H1 (cell line): ENCODE measurements at regions not wholly inside any gene's neighbourhood (a gene's known extent, or its start where the extent isn't known, plus 50 kb on each side); places are given as distances from the start of the nearest gene placed in this dataset.

ENCODE experiments used
- CTCF ChIA-PET: fragments of 300-600 bp; sonication (Branson Sonifier 250); formaldehyde crosslinking; loops from one replicate; lab custom pipeline; 2021; ENCODE audit not compliant: partially characterized antibody; lab: Charles Lee
- POLR2A ChIA-PET: fragments of 300-600 bp; sonication (Branson Sonifier 250); formaldehyde crosslinking; loops from one replicate; lab custom pipeline; 2021; ENCODE audit warnings: inconsistent platforms; ENCODE audit not compliant: partially characterized antibody; lab: Charles Lee
- DNase-seq, 2 experiments: peaks; one replicate each; pipeline versions ENCODE4 v3.0.0 to v3.0.0-alpha.2; 2010 to 2022; ENCODE audit warnings: low spot score in 2 of 2, low read depth in 1 of 2, mixed read lengths in 1 of 2
- FAIRE-seq: peaks from 2 replicates; lab custom pipeline; 2011; peaks lifted over from hg19 to GRCh38; lab: Jason Lieb, UNC
- H2AFZ ChIP-seq: 2 replicates; pipeline ENCODE4 v1.8.1; 2012; ENCODE audit warnings: low read length, inconsistent platforms
- H2AK5ac ChIP-seq: 2 replicates; pipeline ENCODE4 v1.6.1; 2013; ENCODE audit warnings: low read depth, low read length
- H2BK120ac ChIP-seq: replicated peaks from 2 replicates; pipeline ENCODE3; 2013; ENCODE audit warnings: low read depth, low read length, inconsistent platforms
- H2BK12ac ChIP-seq: 2 replicates; pipeline ENCODE4 v1.6.1; 2013; ENCODE audit warnings: low read depth, low read length
- H2BK15ac ChIP-seq: 2 replicates; pipeline ENCODE4 v1.6.1; 2013; ENCODE audit warnings: low read length
- H2BK20ac ChIP-seq: 2 replicates; pipeline ENCODE4 v1.6.1; 2013; ENCODE audit warnings: low read length
- H2BK5ac ChIP-seq: 2 replicates; pipeline ENCODE4 v1.6.1; 2013; ENCODE audit warnings: low read depth, low read length
- H3K14ac ChIP-seq: 2 replicates; pipeline ENCODE4 v1.6.1; 2013; ENCODE audit warnings: inconsistent platforms; ENCODE audit not compliant: insufficient read length
- H3K18ac ChIP-seq: 2 replicates; pipeline ENCODE4 v1.6.1; 2013; ENCODE audit warnings: low read length; ENCODE audit errors: extremely low read depth
- H3K23ac ChIP-seq: 2 replicates; pipeline ENCODE4 v1.6.1; 2013; ENCODE audit warnings: inconsistent platforms; ENCODE audit not compliant: insufficient read length
- H3K23me2 ChIP-seq: 2 replicates; pipeline ENCODE4 v1.6.1; 2013; ENCODE audit warnings: low read depth, low read length
- H3K27ac ChIP-seq: 2 replicates; pipeline ENCODE4 v1.6.1; 2011; ENCODE audit warnings: low read depth, low read length, inconsistent platforms
- H3K27me3 ChIP-seq, 4 experiments: replicated peaks in 1 of 4; 1 replicate in 1 of 4; 2 replicates in 3 of 4; pipeline versions ENCODE4 v1.6.1 to v1.8.1; 2011 to 2013; ENCODE audit warnings: low read length in 3 of 4, mild to moderate bottlenecking in 3 of 4, inconsistent platforms in 2 of 4, mixed read lengths in 2 of 4, moderate library complexity in 1 of 4; ENCODE audit not compliant: control insufficient read depth in 3 of 4, insufficient read depth in 3 of 4; ENCODE audit errors: extremely low read depth in 1 of 4
- H3K36me3 ChIP-seq, 4 experiments: 2 replicates each; pipeline versions ENCODE4 v1.6.1 to v1.8.1; 2011 to 2013; ENCODE audit warnings: mild to moderate bottlenecking in 4 of 4, low read length in 3 of 4, moderate library complexity in 2 of 4, control low read depth in 1 of 4, inconsistent platforms in 1 of 4; ENCODE audit not compliant: insufficient read depth in 4 of 4, control insufficient read depth in 2 of 4
- H3K4ac ChIP-seq: replicated peaks from 2 replicates; pipeline ENCODE3; 2013; ENCODE audit warnings: low read length, low read depth, mixed read lengths, inconsistent platforms; ENCODE audit not compliant: insufficient read length
- H3K4me1 ChIP-seq, 4 experiments: replicated peaks in 1 of 4; 1 replicate in 1 of 4; 2 replicates in 3 of 4; pipeline versions ENCODE4 v1.6.1 to v1.8.1; 2011 to 2013; ENCODE audit warnings: low read length in 3 of 4, inconsistent platforms in 2 of 4, mixed read lengths in 1 of 4; ENCODE audit not compliant: insufficient read depth in 4 of 4, control insufficient read depth in 3 of 4
- H3K4me2 ChIP-seq, 2 experiments: 2 replicates each; pipeline versions ENCODE4 v1.6.1 to v1.8.1; 2011 to 2013; ENCODE audit warnings: low read depth in 2 of 2, low read length in 2 of 2, control low read depth in 1 of 2, inconsistent platforms in 1 of 2, mild to moderate bottlenecking in 1 of 2; ENCODE audit not compliant: insufficient read depth in 1 of 2
- H3K4me3 ChIP-seq, 4 experiments: fragments of 200-600, 300-600 bp in 1 of 4; sonication (generic), shearing (Covaris generic), sonication (Bioruptor Twin) in 1 of 4; 2 replicates each; pipeline versions ENCODE4 v1.5.1 to v1.8.1; 2011 to 2016; ENCODE audit warnings: low read length in 4 of 4, low read depth in 3 of 4, control low read depth in 2 of 4, inconsistent platforms in 2 of 4, mild to moderate bottlenecking in 2 of 4, mixed read lengths in 1 of 4, moderate library complexity in 1 of 4; ENCODE audit not compliant: insufficient read depth in 2 of 4; ENCODE audit errors: extremely low read depth in 1 of 4
- H3K56ac ChIP-seq: replicated peaks from 2 replicates; pipeline ENCODE3; 2013; ENCODE audit warnings: low read depth, mild to moderate bottlenecking, mixed read lengths, low read length, inconsistent platforms; ENCODE audit not compliant: insufficient read length
- H3K79me1 ChIP-seq: 2 replicates; pipeline ENCODE4 v1.6.1; 2013; ENCODE audit warnings: low read depth, low read length, control low read depth
- H3K79me2 ChIP-seq, 2 experiments: 2 replicates each; pipeline versions ENCODE4 v1.6.1 to v1.8.1; 2012 to 2013; ENCODE audit warnings: low read length in 2 of 2, mild to moderate bottlenecking in 2 of 2, inconsistent platforms in 1 of 2; ENCODE audit not compliant: insufficient read depth in 2 of 2, control insufficient read depth in 1 of 2
- H3K9ac ChIP-seq, 4 experiments: replicated peaks in 1 of 4; 1 replicate in 1 of 4; 2 replicates in 3 of 4; pipeline versions ENCODE4 v1.6.1 to v1.8.1; 2011 to 2013; ENCODE audit warnings: low read depth in 3 of 4, low read length in 3 of 4, control low read depth in 2 of 4, mild to moderate bottlenecking in 2 of 4, moderate library complexity in 2 of 4, inconsistent platforms in 1 of 4; ENCODE audit errors: extremely low read depth in 1 of 4
- H3K9me3 ChIP-seq, 2 experiments: 2 replicates each; pipeline versions ENCODE4 v1.6.1 to v1.8.1; 2012 to 2013; ENCODE audit warnings: mild to moderate bottlenecking in 2 of 2, moderate library complexity in 2 of 2, control low read depth in 1 of 2, inconsistent platforms in 1 of 2, low read depth in 1 of 2, low read length in 1 of 2, mixed read lengths in 1 of 2; ENCODE audit not compliant: insufficient read depth in 2 of 2
- H4K20me1 ChIP-seq, 2 experiments: replicated peaks in 1 of 2; 2 replicates each; pipeline versions ENCODE3 to v1.8.1; 2011 to 2013; ENCODE audit warnings: inconsistent platforms in 2 of 2, low read length in 2 of 2, mild to moderate bottlenecking in 1 of 2; ENCODE audit not compliant: insufficient read depth in 2 of 2, control insufficient read depth in 1 of 2
- H4K5ac ChIP-seq: 2 replicates; pipeline ENCODE4 v1.6.1; 2013; ENCODE audit warnings: low read length, low read depth, mixed read lengths, inconsistent platforms; ENCODE audit not compliant: insufficient read length
- H4K8ac ChIP-seq: 2 replicates; pipeline ENCODE4 v1.8.0; 2013; ENCODE audit warnings: mild to moderate bottlenecking, moderate library complexity, low read length, inconsistent platforms; ENCODE audit not compliant: insufficient read depth; ENCODE audit errors: extremely low read depth
- H4K91ac ChIP-seq: replicated peaks from 2 replicates; pipeline ENCODE3; 2013; ENCODE audit warnings: low read length, mixed read lengths, inconsistent platforms; ENCODE audit not compliant: insufficient read length
- ATF3 ChIP-seq: IDR thresholded peaks from 2 replicates; pipeline ENCODE4 v1.6.1; 2011; ENCODE audit warnings: low read depth, mild to moderate bottlenecking, low read length; ENCODE audit not compliant: insufficient read depth
- BACH1 ChIP-seq: IDR thresholded peaks from 2 replicates; pipeline ENCODE4 v1.6.1; 2012; ENCODE audit warnings: low read length, improper control_type of control experiment
- CHD2 ChIP-seq: IDR thresholded peaks from 2 replicates; pipeline ENCODE4 v1.6.1; 2012; ENCODE audit warnings: low read length, improper control_type of control experiment
- EZH2 ChIP-seq: fragments of 200-600 bp; sonication (generic); IDR thresholded peaks from 2 replicates; pipeline ENCODE4 v1.7.1; 2012; ENCODE audit warnings: low read depth, mild to moderate bottlenecking, moderate library complexity, low read length, inconsistent platforms; ENCODE audit not compliant: severe bottlenecking
- HDAC2 ChIP-seq, 2 experiments: fragments of 300-600 bp in 1 of 2; sonication (generic) in 1 of 2; IDR thresholded peaks; 2 replicates each; pipeline ENCODE4 v1.6.1; 2011 to 2012; ENCODE audit warnings: low read depth in 2 of 2, low read length in 2 of 2, mild to moderate bottlenecking in 2 of 2, moderate library complexity in 2 of 2, borderline replicate concordance in 1 of 2, inconsistent platforms in 1 of 2
- KDM5A ChIP-seq: fragments of 200-600 bp; IDR thresholded peaks from 2 replicates; pipeline ENCODE4 v1.7.1; 2012; ENCODE audit warnings: mild to moderate bottlenecking, low read length, inconsistent platforms, mixed read lengths
- RBBP5 ChIP-seq: IDR thresholded peaks from 2 replicates; pipeline ENCODE4 v1.7.1; 2012; ENCODE audit warnings: low read depth, mild to moderate bottlenecking, inconsistent platforms, low read length, moderate library complexity, borderline replicate concordance
- RNF2 ChIP-seq: fragments of 200-900, 300-1000 bp; sonication (generic); IDR thresholded peaks from 2 replicates; pipeline ENCODE4 v1.7.1; 2016; ENCODE audit warnings: borderline replicate concordance, low read depth, mild to moderate bottlenecking, antibody characterized with exemption, low read length; ENCODE audit not compliant: poor library complexity, severe bottlenecking; ENCODE audit errors: missing control alignments
- SIX5 ChIP-seq: IDR thresholded peaks from 2 replicates; pipeline ENCODE4 v1.6.1; 2011; ENCODE audit warnings: mild to moderate bottlenecking, low read depth, low read length
- TAF1 ChIP-seq: IDR thresholded peaks from 2 replicates; pipeline ENCODE4 v1.6.1; 2011; ENCODE audit warnings: mild to moderate bottlenecking, low read depth, low read length
- TAF7 ChIP-seq: optimal IDR thresholded peaks from 2 replicates; pipeline ENCODE3; 2011; ENCODE audit warnings: low read depth, mild to moderate bottlenecking, inconsistent platforms, low read length, moderate library complexity, borderline replicate concordance
- TEAD4 ChIP-seq: IDR thresholded peaks from 2 replicates; pipeline ENCODE4 v1.6.1; 2012; ENCODE audit warnings: low read depth, low read length, inconsistent platforms, mixed read lengths
- WGBS, 2 experiments: shearing (Covaris generic) in 1 of 2; methylation state at CpG; one replicate each; pipeline versions ENCODE4 v1.1.6 to v1.1.7; 2013 to 2015; ENCODE audit warnings: low lambda C conversion rate in 2 of 2, mixed read lengths in 2 of 2, inconsistent platforms in 1 of 2, low coverage in 1 of 2, missing lambda C conversion rate in 1 of 2; ENCODE audit not compliant: insufficient replicate concordance in 2 of 2, insufficient coverage in 1 of 2, insufficient read length in 1 of 2; ENCODE audit errors: extremely low coverage in 1 of 2, missing lambda C conversion rate in 1 of 2; 5-methylcytosine and 5-hydroxymethylcytosine counted together
- TF ChIP-seq, protein P1 (sequence below): IDR thresholded peaks from 2 replicates; pipeline ENCODE4 v1.6.1; 2012; ENCODE audit warnings: inconsistent platforms

DNA sequence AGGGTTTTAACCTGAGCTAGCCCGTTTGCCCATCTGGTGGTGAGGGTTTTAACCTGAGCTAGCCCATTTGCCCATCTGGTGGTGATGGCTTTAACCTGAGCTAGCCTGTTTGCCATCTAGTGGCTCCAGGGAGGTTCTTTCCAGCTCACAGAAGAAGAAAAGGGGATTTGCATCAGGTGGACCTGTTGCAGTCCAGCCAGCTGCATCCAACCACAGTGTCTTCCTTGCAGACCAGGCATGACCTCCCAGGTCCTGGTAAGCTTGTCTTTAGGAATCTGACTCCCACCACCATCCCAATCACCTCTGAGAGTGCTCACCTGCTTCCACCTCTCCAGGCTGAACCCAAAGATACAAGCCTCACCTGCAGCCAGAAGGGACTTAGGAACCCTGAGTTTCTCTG, 62.4 kb upstream of the EMX2 start:
- no peak overlapping the region for H4K8ac ChIP-seq
- no peak overlapping the region for H4K91ac ChIP-seq
- H2AFZ ChIP-seq = no peak overlapping the region
- POLR2A ChIA-PET = no interaction called here
- no peak overlapping the region for H3K4ac ChIP-seq
- peaks cover 0 to 2% (median 0%) of the 10 kb centered on the region in 4 experiments; a peak in 3 of 7 replicates for H3K27me3 ChIP-seq
- H3K23me2 ChIP-seq = no peaks in the 10 kb centered on the region; the same call in 1 of the 2 replicates
- 83% methylated on average over 1 of the region's 1 CpG; no CpG with 5 or more reads in 1 of the 2 experiments for WGBS, 2 experiments
- no peak overlapping the region for H2BK120ac ChIP-seq
- H3K79me2 ChIP-seq = no peaks in the 10 kb centered on the region
- no peak overlapping the region for H2BK15ac ChIP-seq
- H3K9me3 ChIP-seq = no peaks in the 10 kb centered on the region
- H3K4me3 ChIP-seq = no peak overlapping the region
- no peaks in the 10 kb centered on the region for H3K36me3 ChIP-seq
- no peak overlapping the region for H3K23ac ChIP-seq
- no peak overlapping the region for H3K4me2 ChIP-seq
- H3K79me1 ChIP-seq = no peaks in the 10 kb centered on the region
- H2BK12ac ChIP-seq = no peak overlapping the region
- no peak overlapping the region for H3K14ac ChIP-seq
- FAIRE-seq (no peak), DNase-seq (no peak)
- no peak overlapping the region for H2BK5ac ChIP-seq
- CTCF ChIA-PET = interaction anchor here (0.5 to 2.3 kb wide), 10 partner anchors 10 to 263 kb away, joined by 3 to 10 read pairs (median 4); no protein-coding TSS in a partner anchor
- H2BK20ac ChIP-seq = no peak overlapping the region
- no peak overlapping the region for H3K9ac ChIP-seq
- H4K5ac ChIP-seq = no peak overlapping the region
- no peak overlapping the region for H2AK5ac ChIP-seq
- no peak overlapping the region for H3K18ac ChIP-seq
- H3K56ac ChIP-seq = no peak overlapping the region
- H3K27ac ChIP-seq = no peak overlapping the region
- no peaks in the 10 kb centered on the region for H4K20me1 ChIP-seq
- H3K4me1 ChIP-seq = 0 out of 7 replicates have a peak, but pooled peaks cover 0 to 1% (median 0%) of the 10 kb centered on the region in 4 experiments
- TF ChIP-seq TAF1 = no peak
- no peak for TF ChIP-seq ATF3
- no peak for TF ChIP-seq HDAC2 (IDR thresholded peaks at IDR 0.05; ENCODE audit: borderline replicate concordance in 1 of 2, low read depth in 2 of 2, low read length in 2 of 2)
- no peak for TF ChIP-seq RNF2
- TF ChIP-seq TEAD4 = no peak
- TF ChIP-seq BACH1 = no peak
- no peak for TF ChIP-seq SIX5
- no peak for TF ChIP-seq TAF7
- TF ChIP-seq CHD2 = no peak
- TF ChIP-seq KDM5A = no peak
- TF ChIP-seq, protein P1, sequence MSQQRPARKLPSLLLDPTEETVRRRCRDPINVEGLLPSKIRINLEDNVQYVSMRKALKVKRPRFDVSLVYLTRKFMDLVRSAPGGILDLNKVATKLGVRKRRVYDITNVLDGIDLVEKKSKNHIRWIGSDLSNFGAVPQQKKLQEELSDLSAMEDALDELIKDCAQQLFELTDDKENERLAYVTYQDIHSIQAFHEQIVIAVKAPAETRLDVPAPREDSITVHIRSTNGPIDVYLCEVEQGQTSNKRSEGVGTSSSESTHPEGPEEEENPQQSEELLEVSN = no peak
- no peak for TF ChIP-seq RBBP5
- no peak for TF ChIP-seq EZH2
